ENCODE measurements at regions not wholly inside any gene's neighbourhood (a gene's known extent, or its start where the extent isn't known, plus 50 kb on each side); places are given as distances from the start of the nearest gene placed in this dataset.
A peak's percentile ranks its signal among the peaks of the same experiment; 100 is the strongest.

- no peak for TF ChIP-seq PHF8 (IDR thresholded peaks at IDR 0.05; ENCODE audit: borderline replicate concordance, low read depth)
- no peak for TF ChIP-seq CTCF (IDR thresholded peaks at IDR 0.05)
These were observed 327.9 kb downstream of the LPIN1 start (continued) for GRCh38 chr2:12074126-12074844.

GRCh38 chr2:12074845-12075217 is 328.4 kb downstream of the LPIN1 start:
- Histone ChIP-seq H3K4me1 (no peaks in the 10 kb centered on the region), H3K4me2 (no peak overlapping the region), H3K4me3 (no peak overlapping the region), H3K27ac (no peak overlapping the region), H3K9me3 (no peaks in the 10 kb centered on the region)
- TF ChIP-seq MAFK (IDR thresholded peaks at IDR 0.05; ENCODE audit: partially characterized antibody) (peak; percentile 76), TFCP2L1 (CRISPR knock-in tag; IDR thresholded peaks at IDR 0.05) (no peak), CHD4 (IDR thresholded peaks at IDR 0.05; ENCODE audit: borderline replicate concordance) (no peak)
- CTCF ChIA-PET, result no interaction called here
- no peak for FAIRE-seq
- POLR2A ChIA-PET, result no interaction called here
- no peak for ATAC-seq
- no peak for DNase-seq (ENCODE audit: low read depth in 1 of 2, low spot score in 1 of 2)
- 13% methylated on average over 2 of the region's 2 CpGs for WGBS (ENCODE audit: missing lambda C conversion rate)

GRCh38 chr2:12075603-12076002 is 329.2 kb downstream of the LPIN1 start:
- no peak for TF ChIP-seq NFE2L2 (conservative IDR thresholded peaks at IDR 0.05; ENCODE audit: low read length)
- no peak for TF ChIP-seq TP53 (CRISPR knock-in tag; IDR thresholded peaks at IDR 0.05)
- no peak for TF ChIP-seq FOSL2 (IDR thresholded peaks at IDR 0.05)
- no peak for TF ChIP-seq FOSL2 (CRISPR knock-in tag; IDR thresholded peaks at IDR 0.05)
- no peak for TF ChIP-seq CEBPB (IDR thresholded peaks at IDR 0.05)
- TF ChIP-seq RAD21 (conservative IDR thresholded peaks at IDR 0.05 in 1 of 2, IDR thresholded peaks at IDR 0.05 in 1 of 2), result no peak

GRCh38 chr2:12076810-12077209 is 330.4 kb downstream of the LPIN1 start:
- WGBS (ENCODE audit: missing lambda C conversion rate), result 20% methylated on average over 5 of the region's 5 CpGs
- FAIRE-seq (no peak), DNase-seq (ENCODE audit: low read depth in 1 of 2, low spot score in 1 of 2) (no peak), ATAC-seq (no peak)
- Histone ChIP-seq H3K4me2 (no peak overlapping the region), H3K4me3 (no peak overlapping the region), H3K4me1 (no peaks in the 10 kb centered on the region), H3K27ac (no peak overlapping the region), H3K9me3 (no peaks in the 10 kb centered on the region)
- CTCF ChIA-PET, result no interaction called here
- no peak for TF ChIP-seq SMC3 (IDR thresholded peaks at IDR 0.05)
- no peak for TF ChIP-seq BHLHE40 (IDR thresholded peaks at IDR 0.05; ENCODE audit: low read depth, low read length)
- no peak for TF ChIP-seq USF2 (IDR thresholded peaks at IDR 0.05)
- no peak for TF ChIP-seq CBX2 (IDR thresholded peaks at IDR 0.05; ENCODE audit: borderline replicate concordance, low read depth)
- TF ChIP-seq FOXS1 (CRISPR knock-in tag; IDR thresholded peaks at IDR 0.05), result no peak
- TF ChIP-seq MAX (IDR thresholded peaks at IDR 0.05), result no peak
- no peak for TF ChIP-seq REST (IDR thresholded peaks at IDR 0.05)
- no peak for TF ChIP-seq KDM5A (IDR thresholded peaks at IDR 0.05)
- no peak for TF ChIP-seq NFE2L2 (conservative IDR thresholded peaks at IDR 0.05; ENCODE audit: low read length)
- TF ChIP-seq HMGXB4 (CRISPR knock-in tag; IDR thresholded peaks at IDR 0.05; ENCODE audit: borderline replicate concordance), result no peak
- TF ChIP-seq ZNF302 (CRISPR knock-in tag; IDR thresholded peaks at IDR 0.05), result no peak
- no peak for TF ChIP-seq JUNB (IDR thresholded peaks at IDR 0.05)
- no peak for TF ChIP-seq RARB (CRISPR knock-in tag; IDR thresholded peaks at IDR 0.05)
- no peak for TF ChIP-seq MYC (IDR thresholded peaks at IDR 0.05; ENCODE audit: borderline replicate concordance, low read length)
- no peak for TF ChIP-seq CHD4 (IDR thresholded peaks at IDR 0.05; ENCODE audit: borderline replicate concordance)
- POLR2A ChIA-PET, result no interaction called here

More at GRCh38 chr2:12075603-12076002, 329.2 kb downstream of the LPIN1 start:
- H3K9me3 ChIP-seq, result no peaks in the 10 kb centered on the region
- ATAC-seq (no peak), DNase-seq (ENCODE audit: low read depth in 1 of 2, low spot score in 1 of 2) (no peak), FAIRE-seq (no peak)
- ChIA-PET POLR2A (no interaction called here), CTCF (no interaction called here)
- WGBS (ENCODE audit: missing lambda C conversion rate), result 16% methylated on average over 3 of the region's 3 CpGs
- no peak overlapping the region for H3K4me2 ChIP-seq
- H3K4me3 ChIP-seq, result no peak overlapping the region
- no peak overlapping the region for H3K27ac ChIP-seq
- H3K4me1 ChIP-seq, result no peaks in the 10 kb centered on the region

All from A549 (cell line).